HepG2 (cell line): ENCODE measurements at regions not wholly inside any gene's neighbourhood (a gene's known extent, or its start where the extent isn't known, plus 50 kb on each side); places are given as distances from the start of the nearest gene placed in this dataset.

ENCODE experiments used
- ATAC-seq: fragments of 200-7000 bp; cut with Tn5 transposase; 3 replicates; pipeline ENCODE4 v1.9.1; 2020; ENCODE audit warnings: mild to moderate bottlenecking, moderate library complexity
- BruUV-seq: library from RNA; stranded (reverse); fragments of 400-500 nt; replicated peaks from 2 replicates; lab custom pipeline; 2021; lab: Mats Ljungman, UMichigan
- CTCF ChIA-PET: fragments of 300-600 bp; formaldehyde crosslinking; extraction: SDS; loops from one replicate; lab custom pipeline; 2021; ENCODE audit warnings: low total read pairs, inconsistent platforms, low intra/inter-chr PET ratio; lab: Yijun Ruan, JAX
- POLR2A ChIA-PET: fragments of 350-600 bp; sonication (Branson Sonifier 250); formaldehyde crosslinking; loops from one replicate; lab custom pipeline; 2020; ENCODE audit warnings: antibody characterized with exemption, inconsistent platforms; lab: Yijun Ruan, JAX
- DNase-seq: peaks from one replicate; pipeline ENCODE4 v3.0.0-alpha.2; 2015; ENCODE audit warnings: low spot score
- FAIRE-seq: peaks from 3 replicates; lab custom pipeline; 2011; peaks lifted over from hg19 to GRCh38; lab: Jason Lieb, UNC
- H2AFZ ChIP-seq: one replicate; pipeline ENCODE4 v1.6.1; 2011; ENCODE audit warnings: low read length, inconsistent platforms
- H3K27ac ChIP-seq: fragments of 300-600 bp; 3 replicates; pipeline ENCODE4 v1.8.0; 2011; ENCODE audit warnings: mixed run types, mild to moderate bottlenecking, mixed read lengths, low read length, inconsistent platforms; ENCODE audit not compliant: insufficient read depth; ENCODE audit errors: extremely low read length
- H3K27me3 ChIP-seq, 2 experiments: fragments of 200-600 bp in 1 of 2; 2 replicates in 1 of 2; 3 replicates in 1 of 2; pipeline versions ENCODE4 v1.6.0 to v1.8.0; 2011; ENCODE audit warnings: low read length in 2 of 2, mild to moderate bottlenecking in 2 of 2, moderate library complexity in 2 of 2, inconsistent platforms in 1 of 2; ENCODE audit not compliant: insufficient read depth in 2 of 2, control insufficient read depth in 1 of 2
- H3K36me3 ChIP-seq, 2 experiments: fragments of 200-600 bp in 1 of 2; replicated peaks in 1 of 2; 2 replicates in 1 of 2; 3 replicates in 1 of 2; pipeline versions ENCODE4 v1.5.1 to v1.8.0; 2011; ENCODE audit warnings: low read length in 2 of 2, inconsistent platforms in 1 of 2; ENCODE audit not compliant: insufficient read depth in 2 of 2, control insufficient read depth in 1 of 2
- H3K4me1 ChIP-seq: 2 replicates; pipeline ENCODE4 v1.5.1; 2012; ENCODE audit warnings: low read length, inconsistent platforms; ENCODE audit not compliant: insufficient read depth
- H3K4me2 ChIP-seq: 2 replicates; pipeline ENCODE4 v1.6.0; 2011; ENCODE audit warnings: low read depth, low read length, inconsistent platforms
- H3K4me3 ChIP-seq, 3 experiments: fragments of 200-600 bp in 1 of 3; sonication (generic), shearing (Covaris generic) in 1 of 3; replicated peaks in 1 of 3; 2 replicates each; pipeline ENCODE4 v1.5.1; 2011 to 2016; ENCODE audit warnings: low read length in 3 of 3, inconsistent platforms in 2 of 3, low read depth in 2 of 3, mild to moderate bottlenecking in 2 of 3, control low read depth in 1 of 3, mixed read lengths in 1 of 3; ENCODE audit not compliant: insufficient read depth in 1 of 3
- H3K79me2 ChIP-seq: one replicate; pipeline ENCODE4 v1.6.1; 2011; ENCODE audit warnings: low read length, inconsistent platforms; ENCODE audit not compliant: insufficient read depth
- H3K9ac ChIP-seq: 2 replicates; pipeline ENCODE4 v1.6.0; 2011; ENCODE audit warnings: mild to moderate bottlenecking, low read depth, low read length, inconsistent platforms; ENCODE audit not compliant: insufficient read depth
- H3K9me3 ChIP-seq: 2 replicates; pipeline ENCODE4 v1.5.1; 2012; ENCODE audit warnings: mild to moderate bottlenecking, low read length
- H4K20me1 ChIP-seq: 2 replicates; pipeline ENCODE4 v1.6.0; 2011; ENCODE audit warnings: inconsistent platforms, mild to moderate bottlenecking, low read length, moderate library complexity; ENCODE audit not compliant: insufficient read depth
- ARID5B ChIP-seq: IDR thresholded peaks from 2 replicates; pipeline ENCODE4 v1.4.0; 2020; ENCODE audit warnings: mild to moderate bottlenecking, missing genetic modification reagents
- ELF3 ChIP-seq: IDR thresholded peaks from 2 replicates; pipeline ENCODE4 v1.6.1; 2016; ENCODE audit warnings: missing genetic modification reagents, missing compliant biosample characterization
- SRSF4 ChIP-seq: fragments of 200-400 bp; formaldehyde crosslinking; IDR thresholded peaks from one replicate; pipeline ENCODE4 v1.6.1; 2018; ENCODE audit warnings: mild to moderate bottlenecking, low read depth, low read length, moderate library complexity; ENCODE audit not compliant: poor library complexity, severe bottlenecking
- ZNF687 ChIP-seq: sonication (generic); formaldehyde crosslinking; IDR thresholded peaks from 2 replicates; pipeline ENCODE4 v1.5.1; 2020; ENCODE audit warnings: mild to moderate bottlenecking, missing genetic modification reagents, moderate library complexity
- ZNF782 ChIP-seq: sonication (generic); formaldehyde crosslinking; IDR thresholded peaks from 2 replicates; pipeline ENCODE4 v1.4.0; 2020; ENCODE audit warnings: missing genetic modification reagents, mild to moderate bottlenecking, borderline replicate concordance
- WGBS: methylation state at CpG from one replicate; pipeline ENCODE4 v1.1.6; 2017; ENCODE audit warnings: low lambda C conversion rate; 5-methylcytosine and 5-hydroxymethylcytosine counted together
- in situ Hi-C: cut with HindIII; loops from 2 replicates; pipeline ENCODE4 v1.10.0; 2017; ENCODE audit warnings: low pct_unique_long_range_greater_than_20kb; ENCODE audit not compliant: extremely low pct_ligation_motif_present
- intact Hi-C: fragments of 100-400 bp; cut with micrococcal nuclease; formaldehyde crosslinking; loops from one replicate; pipeline ENCODE4 v1.10.0; 2022; ENCODE audit not compliant: unreplicated experiment

- TF ChIP-seq ELF3 (CRISPR knock-in tag) (0 out of 2 replicates have a peak, but pooled peaks have one; percentile 36), ARID5B (CRISPR knock-in tag) (no peak), ZNF782 (no peak), ZNF687 (peak; percentile 22; the same call in 1 of the 2 replicates), SRSF4 (no peak)
- TF ChIP-seq, all 625 proteins: peak for 2
- ATAC-seq, result peak; percentile 45
- POLR2A ChIA-PET, result no interaction called here
Measured at GRCh38 chr13:50334115-50334778, 319.0 kb downstream of the KCNRG start.

More at GRCh38 chr13:50334115-50334778, 319.0 kb downstream of the KCNRG start:
- H3K27ac ChIP-seq, result peak overlapping the region; percentile 16
- no peaks in the 10 kb centered on the region for H3K9me3 ChIP-seq
- H3K9ac ChIP-seq, result no peak overlapping the region
- no peak overlapping the region for H3K4me3 ChIP-seq
- 0 out of 5 replicates have a peak, but pooled peaks cover 0 to 2% of the 10 kb centered on the region in 2 experiments for H3K36me3 ChIP-seq
- CTCF ChIA-PET, result no interaction called here
- no TSS peak for BruUV-seq
- H3K27me3 ChIP-seq, result no peaks in the 10 kb centered on the region
- no peak for FAIRE-seq
- 90% methylated on average over 9 of the region's 9 CpGs for WGBS
- H4K20me1 ChIP-seq, result peaks cover 11% of the 10 kb centered on the region; the same call in 1 of the 2 replicates
- no peak overlapping the region for H2AFZ ChIP-seq
- H3K4me1 ChIP-seq, result peaks cover 36% of the 10 kb centered on the region
- no peak overlapping the region for H3K4me2 ChIP-seq
- no peaks in the 10 kb centered on the region for H3K79me2 ChIP-seq
- intact Hi-C loops (no loop called here), in situ Hi-C loops (no loop called here)
- DNase-seq, result no peak
